ENCODE measurements at regions not wholly inside any gene's neighbourhood (a gene's known extent, or its start where the extent isn't known, plus 50 kb on each side); places are given as distances from the start of the nearest gene placed in this dataset.

GRCh38 chr7:32385316-32385956, 104.7 kb downstream of the LSM5 start:
- POLR2A ChIA-PET = no interaction called here
- DNase-seq (no peak), ATAC-seq (ENCODE audit: low read depth) (no peak)
- no peaks in the 10 kb centered on the region for H3K4me1 Mint-ChIP-seq
- H3K4me3 Mint-ChIP-seq = no peak overlapping the region
- peaks cover 2% of the 10 kb centered on the region for H3K27me3 Mint-ChIP-seq
- no peaks in the 10 kb centered on the region for H3K36me3 Mint-ChIP-seq
- H3K9me3 Mint-ChIP-seq = peaks cover 2% of the 10 kb centered on the region
- H3K27ac Mint-ChIP-seq = no peak overlapping the region

GRCh38 chr7:32381024-32381601, 109.1 kb downstream of the LSM5 start:
- Mint-ChIP-seq H3K36me3 (no peaks in the 10 kb centered on the region), H3K4me3 (no peak overlapping the region)

DNA sequence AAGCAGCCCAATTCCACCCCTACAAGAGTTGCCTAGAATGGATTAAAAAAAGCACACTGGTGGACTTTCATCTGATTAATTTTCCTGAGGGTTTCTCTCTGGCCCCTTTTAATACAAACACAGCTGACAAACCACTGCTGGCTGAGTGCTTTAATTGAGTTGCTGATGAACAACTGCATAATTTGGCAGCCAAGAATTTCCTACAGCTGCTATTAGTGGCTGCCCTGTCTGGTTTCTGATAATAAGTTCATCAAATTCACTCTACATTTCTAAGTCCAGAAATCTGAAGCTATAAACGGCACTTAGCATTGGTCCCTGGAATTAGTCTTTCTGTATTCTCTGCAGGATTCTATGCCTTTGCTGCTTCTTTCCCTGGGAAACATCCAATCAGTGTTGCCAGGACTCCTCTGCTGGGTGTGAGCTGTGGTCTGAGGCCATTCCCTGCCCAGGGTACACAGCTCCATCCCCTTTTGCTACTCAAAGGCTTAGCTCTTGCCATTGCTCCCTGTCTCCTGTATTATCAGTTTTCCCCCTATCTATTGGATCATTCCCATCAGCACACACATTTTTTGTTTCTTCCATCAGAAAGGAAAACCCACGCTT, 110.6 kb downstream of the LSM5 start:
- POLR2A ChIA-PET = no interaction called here
- Mint-ChIP-seq H3K4me3 (no peak overlapping the region), H3K4me1 (no peaks in the 10 kb centered on the region), H3K9me3 (no peaks in the 10 kb centered on the region), H3K36me3 (no peaks in the 10 kb centered on the region), H3K27ac (no peak overlapping the region), H3K27me3 (peaks cover 2% of the 10 kb centered on the region)
- ATAC-seq (ENCODE audit: low read depth) = no peak
- no peak for DNase-seq

More at GRCh38 chr7:32381024-32381601, 109.1 kb downstream of the LSM5 start:
- Mint-ChIP-seq H3K27me3 (peaks cover 2% of the 10 kb centered on the region), H3K9me3 (no peaks in the 10 kb centered on the region), H3K27ac (no peak overlapping the region), H3K4me1 (no peaks in the 10 kb centered on the region)
- POLR2A ChIA-PET = no interaction called here
- DNase-seq = no peak
- no peak for ATAC-seq (ENCODE audit: low read depth)

DNA sequence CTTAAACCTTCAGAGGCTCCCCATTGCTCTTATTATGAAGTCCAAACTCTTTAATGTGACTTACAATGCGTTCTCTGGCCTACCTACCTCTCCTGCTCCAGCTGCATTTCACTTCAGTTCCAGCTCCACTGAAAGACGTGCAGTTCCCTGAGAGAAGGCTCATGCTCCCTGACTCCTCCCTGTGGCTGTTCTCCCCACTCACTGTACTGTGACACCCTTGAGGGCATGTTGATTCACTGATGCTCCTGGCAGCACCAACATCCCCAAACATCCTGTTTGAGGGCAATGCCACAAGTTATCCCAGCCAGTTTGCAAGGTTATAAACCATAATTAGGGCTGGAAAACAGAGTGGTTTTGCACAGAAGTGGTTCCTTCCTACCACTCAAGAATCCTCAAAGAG, 111.2 kb downstream of the LSM5 start:
- POLR2A ChIA-PET = no interaction called here
- Mint-ChIP-seq H3K27me3 (peaks cover 2% of the 10 kb centered on the region), H3K4me3 (no peak overlapping the region), H3K4me1 (no peaks in the 10 kb centered on the region), H3K36me3 (no peaks in the 10 kb centered on the region), H3K27ac (no peak overlapping the region), H3K9me3 (no peaks in the 10 kb centered on the region)
- ATAC-seq (ENCODE audit: low read depth) (no peak), DNase-seq (no peak)

- Mint-ChIP-seq H3K4me1 (no peaks in the 10 kb centered on the region), H3K27me3 (no peaks in the 10 kb centered on the region), H3K27ac (no peak overlapping the region)
These were observed 125.6 kb downstream of the LSM5 start for GRCh38 chr7:32364581-32364980.

DNA sequence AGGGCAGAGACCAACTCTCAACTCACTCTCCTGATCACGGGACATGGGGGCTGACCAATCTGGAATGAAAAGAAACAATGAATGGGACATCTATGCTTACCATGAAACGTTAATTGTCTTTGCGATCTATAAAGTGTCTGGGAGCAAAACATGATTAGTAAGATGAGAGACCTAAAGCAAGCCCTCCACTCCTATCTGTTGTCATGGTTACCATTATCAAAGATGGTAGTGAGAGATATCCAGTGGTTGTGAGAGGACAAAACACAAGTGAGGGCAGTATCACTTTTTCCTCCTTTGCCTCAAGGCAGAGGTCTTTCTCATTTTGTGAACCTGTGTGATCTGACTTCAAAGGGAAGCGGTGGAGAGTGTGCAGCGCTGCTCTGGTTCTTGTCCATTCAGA, 130.1 kb downstream of the LSM5 start:
- H3K9me3 Mint-ChIP-seq = no peaks in the 10 kb centered on the region
- no peak overlapping the region for H3K4me3 Mint-ChIP-seq
- peaks cover 3% of the 10 kb centered on the region for H3K27me3 Mint-ChIP-seq
- ATAC-seq (ENCODE audit: low read depth) = no peak
- H3K36me3 Mint-ChIP-seq = no peaks in the 10 kb centered on the region
- H3K27ac Mint-ChIP-seq = no peak overlapping the region
- DNase-seq = no peak
- POLR2A ChIA-PET = no interaction called here
- no peaks in the 10 kb centered on the region for H3K4me1 Mint-ChIP-seq

More at GRCh38 chr7:32364581-32364980, 125.6 kb downstream of the LSM5 start:
- ATAC-seq (ENCODE audit: low read depth) (no peak), DNase-seq (no peak)
- no peaks in the 10 kb centered on the region for H3K36me3 Mint-ChIP-seq
- no peak overlapping the region for H3K4me3 Mint-ChIP-seq
- POLR2A ChIA-PET = no interaction called here
- peaks cover 1% of the 10 kb centered on the region for H3K9me3 Mint-ChIP-seq

- H3K4me1 Mint-ChIP-seq = no peaks in the 10 kb centered on the region
- H3K27ac Mint-ChIP-seq = no peak overlapping the region
- no peak for ATAC-seq (ENCODE audit: low read depth)
- H3K9me3 Mint-ChIP-seq = no peaks in the 10 kb centered on the region
- peaks cover 3% of the 10 kb centered on the region for H3K27me3 Mint-ChIP-seq
- no peaks in the 10 kb centered on the region for H3K36me3 Mint-ChIP-seq
- POLR2A ChIA-PET = no interaction called here
- DNase-seq = no peak
- no peak overlapping the region for H3K4me3 Mint-ChIP-seq
These were observed 132.5 kb downstream of the LSM5 start for GRCh38 chr7:32357535-32358277.

GRCh38 chr7:32347244-32347828, 142.8 kb downstream of the LSM5 start:
- no peak for ATAC-seq (ENCODE audit: low read depth)
- no peak overlapping the region for H3K27ac Mint-ChIP-seq
- H3K27me3 Mint-ChIP-seq = no peaks in the 10 kb centered on the region
- DNase-seq = no peak
- no peaks in the 10 kb centered on the region for H3K9me3 Mint-ChIP-seq
- no peaks in the 10 kb centered on the region for H3K4me1 Mint-ChIP-seq
- POLR2A ChIA-PET = no interaction called here
- no peaks in the 10 kb centered on the region for H3K36me3 Mint-ChIP-seq
- H3K4me3 Mint-ChIP-seq = no peak overlapping the region

GRCh38 chr7:32346253-32346652, 143.9 kb downstream of the LSM5 start:
- H3K27me3 Mint-ChIP-seq = no peaks in the 10 kb centered on the region
- H3K27ac Mint-ChIP-seq = no peak overlapping the region
- H3K4me3 Mint-ChIP-seq = no peak overlapping the region
- H3K4me1 Mint-ChIP-seq = no peaks in the 10 kb centered on the region
- POLR2A ChIA-PET = no interaction called here
- H3K9me3 Mint-ChIP-seq = no peaks in the 10 kb centered on the region
- no peak for DNase-seq
- ATAC-seq (ENCODE audit: low read depth) = no peak
- H3K36me3 Mint-ChIP-seq = no peaks in the 10 kb centered on the region

GRCh38 chr7:32336726-32337125, 153.5 kb downstream of the LSM5 start:
- Mint-ChIP-seq H3K36me3 (no peaks in the 10 kb centered on the region), H3K4me3 (no peak overlapping the region), H3K27me3 (peaks cover 2% of the 10 kb centered on the region), H3K27ac (no peak overlapping the region), H3K4me1 (no peaks in the 10 kb centered on the region), H3K9me3 (peaks cover 2% of the 10 kb centered on the region)
- DNase-seq (no peak), ATAC-seq (ENCODE audit: low read depth) (no peak)
- POLR2A ChIA-PET = interaction anchor here (0.5 kb wide), 1 partner anchor 114 kb away, joined by 3 read pairs; no protein-coding TSS in a partner anchor

DNA sequence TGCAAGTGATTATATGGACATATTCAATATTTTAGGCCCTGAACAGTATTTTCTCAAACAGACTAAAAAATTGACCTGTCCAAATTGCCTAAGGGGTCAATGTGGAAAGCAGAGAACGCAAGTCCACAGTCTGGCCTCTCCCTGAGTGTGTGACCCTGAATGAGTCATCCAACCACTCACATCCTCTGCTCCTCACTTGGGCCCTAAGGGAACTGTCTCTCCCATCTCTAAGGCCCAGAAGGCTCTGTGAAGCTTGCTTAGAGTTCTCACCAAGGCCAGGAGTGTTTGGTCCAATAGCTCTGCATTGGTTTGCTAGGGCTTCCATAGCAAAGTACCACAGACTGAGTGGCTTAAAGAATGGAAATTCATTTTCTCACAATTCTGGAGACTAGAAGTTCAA, 155.1 kb downstream of the LSM5 start:
- Mint-ChIP-seq H3K36me3 (no peaks in the 10 kb centered on the region), H3K27ac (no peak overlapping the region), H3K4me3 (no peak overlapping the region)

DNA sequence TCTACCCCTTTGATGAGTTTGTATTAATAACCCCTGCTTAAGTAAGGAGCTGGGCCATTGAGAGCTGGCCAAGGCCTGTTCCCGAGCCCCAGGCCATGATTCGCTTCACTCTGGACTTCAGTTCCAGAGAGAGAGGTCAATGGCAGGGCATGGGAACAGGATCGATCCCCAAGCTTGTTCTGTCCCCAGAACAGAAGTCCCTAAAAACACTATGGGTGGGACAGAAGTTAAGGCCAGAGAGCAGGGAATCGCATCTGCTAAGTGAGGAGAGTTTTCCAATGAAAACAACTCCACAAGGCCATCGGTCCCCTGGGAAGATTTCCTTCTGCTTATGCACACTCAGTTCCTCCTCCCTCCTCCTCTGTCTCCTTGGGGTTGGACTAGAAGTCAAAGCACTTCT, 159.6 kb downstream of the LSM5 start:
- Mint-ChIP-seq H3K36me3 (no peaks in the 10 kb centered on the region), H3K4me1 (no peaks in the 10 kb centered on the region), H3K27ac (no peak overlapping the region), H3K4me3 (no peak overlapping the region), H3K27me3 (no peaks in the 10 kb centered on the region), H3K9me3 (peaks cover 6% of the 10 kb centered on the region)
- ATAC-seq (ENCODE audit: low read depth) (no peak), DNase-seq (no peak)
- POLR2A ChIA-PET = no interaction called here

More for the DNA sequence above, 155.1 kb downstream of the LSM5 start:
- no peak for ATAC-seq (ENCODE audit: low read depth)
- DNase-seq = no peak
- peaks cover 2% of the 10 kb centered on the region for H3K27me3 Mint-ChIP-seq
- H3K4me1 Mint-ChIP-seq = no peaks in the 10 kb centered on the region
- peaks cover 6% of the 10 kb centered on the region for H3K9me3 Mint-ChIP-seq
- POLR2A ChIA-PET = no interaction called here

DNA sequence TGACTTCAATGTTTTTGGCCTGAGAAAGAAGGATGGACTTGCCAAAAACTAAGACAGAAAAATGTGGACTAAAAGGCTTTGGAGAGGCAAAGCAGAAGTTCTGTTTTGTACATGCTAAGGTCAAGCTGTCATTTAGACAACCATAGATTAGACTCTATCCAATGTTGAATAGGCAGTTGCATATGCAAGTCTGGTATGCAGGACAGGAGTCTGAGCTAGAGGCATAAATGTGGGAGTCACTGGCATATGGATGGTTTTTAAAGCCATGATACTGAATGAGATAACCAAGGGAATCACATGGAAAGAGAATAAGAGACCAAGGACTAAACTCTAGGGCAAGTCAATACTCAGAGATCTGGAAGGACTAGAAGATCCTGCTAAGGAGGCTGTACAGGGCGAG, 164.1 kb downstream of the LSM5 start:
- no peaks in the 10 kb centered on the region for H3K4me1 Mint-ChIP-seq
- ATAC-seq (ENCODE audit: low read depth) = no peak
- H3K27ac Mint-ChIP-seq = no peak overlapping the region
- POLR2A ChIA-PET = no interaction called here
- H3K36me3 Mint-ChIP-seq = no peaks in the 10 kb centered on the region
- peaks cover 4% of the 10 kb centered on the region for H3K27me3 Mint-ChIP-seq
- H3K9me3 Mint-ChIP-seq = no peaks in the 10 kb centered on the region
- no peak for DNase-seq
- H3K4me3 Mint-ChIP-seq = no peak overlapping the region
